ENCODE measurements at regions not wholly inside any gene's neighbourhood (a gene's known extent, or its start where the extent isn't known, plus 50 kb on each side); places are given as distances from the start of the nearest gene placed in this dataset.

DNA sequence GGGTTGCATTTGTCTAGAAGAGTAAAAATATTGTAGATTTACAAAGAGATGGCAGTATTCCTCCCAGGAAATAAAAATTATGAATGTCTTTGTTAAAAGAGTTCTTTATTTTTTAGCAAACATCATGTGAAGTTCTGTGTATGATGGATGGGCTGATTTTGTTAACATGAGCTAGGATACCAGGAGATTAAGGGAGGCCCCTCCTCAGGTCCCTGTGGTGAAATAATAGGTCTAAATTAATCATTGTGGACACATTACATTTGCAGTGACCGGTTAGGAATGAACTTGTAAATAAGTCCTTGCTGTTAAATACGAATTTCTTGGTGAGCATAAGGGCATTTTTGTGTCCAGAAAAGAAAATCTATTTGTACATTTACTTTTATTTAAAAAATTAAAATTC is 339.4 kb upstream of the PHF14 start:
- TF ChIP-seq MAX (IDR thresholded peaks at IDR 0.05) (no peak), TAF1 (IDR thresholded peaks at IDR 0.05; ENCODE audit: low read depth) (no peak), TEAD4 (IDR thresholded peaks at IDR 0.05) (no peak)

DNA sequence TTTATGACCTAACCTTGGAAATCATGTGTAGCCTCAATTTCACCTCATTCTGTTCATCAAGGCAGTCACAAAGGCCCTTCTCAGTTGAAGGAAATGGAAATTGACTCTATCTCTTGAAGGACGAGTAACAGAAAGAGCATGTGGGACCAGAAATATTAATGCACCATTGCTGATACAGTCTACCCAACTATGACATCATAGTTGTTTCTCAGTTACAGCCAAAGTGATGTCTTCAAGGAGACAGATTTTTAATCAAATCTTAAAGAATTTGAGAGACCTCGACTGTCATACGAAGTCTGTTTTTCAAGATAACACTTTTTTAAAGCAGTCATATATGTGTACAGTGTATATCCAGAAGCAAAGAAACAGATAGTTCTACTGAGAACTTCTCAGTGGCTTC is 335.7 kb upstream of the PHF14 start:
- TF ChIP-seq CEBPB (IDR thresholded peaks at IDR 0.05): no peak
- TF ChIP-seq, protein P1, sequence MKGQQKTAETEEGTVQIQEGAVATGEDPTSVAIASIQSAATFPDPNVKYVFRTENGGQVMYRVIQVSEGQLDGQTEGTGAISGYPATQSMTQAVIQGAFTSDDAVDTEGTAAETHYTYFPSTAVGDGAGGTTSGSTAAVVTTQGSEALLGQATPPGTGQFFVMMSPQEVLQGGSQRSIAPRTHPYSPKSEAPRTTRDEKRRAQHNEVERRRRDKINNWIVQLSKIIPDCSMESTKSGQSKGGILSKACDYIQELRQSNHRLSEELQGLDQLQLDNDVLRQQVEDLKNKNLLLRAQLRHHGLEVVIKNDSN (IDR thresholded peaks at IDR 0.05): no peak
- no peak for TF ChIP-seq EP300 (IDR thresholded peaks at IDR 0.05; ENCODE audit: borderline replicate concordance)
- TF ChIP-seq TCF12 (IDR thresholded peaks at IDR 0.05; ENCODE audit: low read depth): no peak
- no peak for TF ChIP-seq NFIC (IDR thresholded peaks at IDR 0.05)
- no peak for TF ChIP-seq ZBTB7A (IDR thresholded peaks at IDR 0.05; ENCODE audit: low read depth)
- no peak for TF ChIP-seq EGR1 (IDR thresholded peaks at IDR 0.05)
- no peak for TF ChIP-seq FOXM1 (IDR thresholded peaks at IDR 0.05; ENCODE audit: borderline replicate concordance, low read depth)
- TF ChIP-seq CREB1 (IDR thresholded peaks at IDR 0.05; ENCODE audit: low read depth): no peak

DNA sequence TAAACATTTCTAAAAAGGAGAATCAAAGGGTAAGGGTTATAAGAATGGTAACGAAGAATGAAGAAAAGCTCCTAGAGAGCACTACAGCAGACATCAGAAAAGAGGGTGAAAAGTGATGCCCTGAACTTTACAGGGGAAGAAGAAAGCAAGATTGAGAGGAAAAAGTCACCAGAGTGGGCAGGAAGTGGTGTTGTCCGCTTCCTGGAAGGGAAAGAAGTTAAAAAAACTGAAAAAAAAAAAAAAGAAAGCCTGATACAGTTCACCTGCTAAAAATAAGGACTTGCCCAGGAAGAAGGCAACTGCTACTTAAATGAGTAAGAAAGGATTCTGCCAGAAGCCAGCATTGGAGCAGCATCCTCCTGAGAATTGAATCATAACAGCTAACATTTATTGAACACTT is 330.1 kb upstream of the PHF14 start:
- no peak for TF ChIP-seq TCF12 (IDR thresholded peaks at IDR 0.05; ENCODE audit: low read depth)
- no peak for TF ChIP-seq ZBTB7A (IDR thresholded peaks at IDR 0.05; ENCODE audit: low read depth)
- no peak for TF ChIP-seq TEAD4 (IDR thresholded peaks at IDR 0.05)
- no peak for TF ChIP-seq EP300 (IDR thresholded peaks at IDR 0.05; ENCODE audit: borderline replicate concordance)
- TF ChIP-seq CREB1 (IDR thresholded peaks at IDR 0.05; ENCODE audit: low read depth): no peak
- TF ChIP-seq, protein P2, sequence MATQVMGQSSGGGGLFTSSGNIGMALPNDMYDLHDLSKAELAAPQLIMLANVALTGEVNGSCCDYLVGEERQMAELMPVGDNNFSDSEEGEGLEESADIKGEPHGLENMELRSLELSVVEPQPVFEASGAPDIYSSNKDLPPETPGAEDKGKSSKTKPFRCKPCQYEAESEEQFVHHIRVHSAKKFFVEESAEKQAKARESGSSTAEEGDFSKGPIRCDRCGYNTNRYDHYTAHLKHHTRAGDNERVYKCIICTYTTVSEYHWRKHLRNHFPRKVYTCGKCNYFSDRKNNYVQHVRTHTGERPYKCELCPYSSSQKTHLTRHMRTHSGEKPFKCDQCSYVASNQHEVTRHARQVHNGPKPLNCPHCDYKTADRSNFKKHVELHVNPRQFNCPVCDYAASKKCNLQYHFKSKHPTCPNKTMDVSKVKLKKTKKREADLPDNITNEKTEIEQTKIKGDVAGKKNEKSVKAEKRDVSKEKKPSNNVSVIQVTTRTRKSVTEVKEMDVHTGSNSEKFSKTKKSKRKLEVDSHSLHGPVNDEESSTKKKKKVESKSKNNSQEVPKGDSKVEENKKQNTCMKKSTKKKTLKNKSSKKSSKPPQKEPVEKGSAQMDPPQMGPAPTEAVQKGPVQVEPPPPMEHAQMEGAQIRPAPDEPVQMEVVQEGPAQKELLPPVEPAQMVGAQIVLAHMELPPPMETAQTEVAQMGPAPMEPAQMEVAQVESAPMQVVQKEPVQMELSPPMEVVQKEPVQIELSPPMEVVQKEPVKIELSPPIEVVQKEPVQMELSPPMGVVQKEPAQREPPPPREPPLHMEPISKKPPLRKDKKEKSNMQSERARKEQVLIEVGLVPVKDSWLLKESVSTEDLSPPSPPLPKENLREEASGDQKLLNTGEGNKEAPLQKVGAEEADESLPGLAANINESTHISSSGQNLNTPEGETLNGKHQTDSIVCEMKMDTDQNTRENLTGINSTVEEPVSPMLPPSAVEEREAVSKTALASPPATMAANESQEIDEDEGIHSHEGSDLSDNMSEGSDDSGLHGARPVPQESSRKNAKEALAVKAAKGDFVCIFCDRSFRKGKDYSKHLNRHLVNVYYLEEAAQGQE (IDR thresholded peaks at IDR 0.05; ENCODE audit: low read depth): no peak
- TF ChIP-seq EGR1 (IDR thresholded peaks at IDR 0.05): no peak
- TF ChIP-seq TAF1 (IDR thresholded peaks at IDR 0.05; ENCODE audit: low read depth): no peak
- no peak for TF ChIP-seq NFIC (IDR thresholded peaks at IDR 0.05)
- TF ChIP-seq, protein P1 (IDR thresholded peaks at IDR 0.05): no peak
- no peak for TF ChIP-seq FOXM1 (IDR thresholded peaks at IDR 0.05; ENCODE audit: borderline replicate concordance, low read depth)
- no peak for TF ChIP-seq YY1 (IDR thresholded peaks at IDR 0.05; ENCODE audit: low read depth)
- no peak for TF ChIP-seq RAD21 (IDR thresholded peaks at IDR 0.05; ENCODE audit: low read depth)
- no peak for TF ChIP-seq MAX (IDR thresholded peaks at IDR 0.05)
- no peak for TF ChIP-seq CEBPB (IDR thresholded peaks at IDR 0.05)

- TF ChIP-seq EP300 (IDR thresholded peaks at IDR 0.05; ENCODE audit: borderline replicate concordance) (no peak), NFIC (IDR thresholded peaks at IDR 0.05) (no peak), TEAD4 (IDR thresholded peaks at IDR 0.05) (no peak), TCF12 (IDR thresholded peaks at IDR 0.05; ENCODE audit: low read depth) (no peak), ZBTB7A (IDR thresholded peaks at IDR 0.05; ENCODE audit: low read depth) (no peak), MAX (IDR thresholded peaks at IDR 0.05) (no peak), CEBPB (IDR thresholded peaks at IDR 0.05) (no peak), RAD21 (IDR thresholded peaks at IDR 0.05; ENCODE audit: low read depth) (no peak), FOXM1 (IDR thresholded peaks at IDR 0.05; ENCODE audit: borderline replicate concordance, low read depth) (no peak), TAF1 (IDR thresholded peaks at IDR 0.05; ENCODE audit: low read depth) (no peak), CREB1 (IDR thresholded peaks at IDR 0.05; ENCODE audit: low read depth) (no peak), EGR1 (IDR thresholded peaks at IDR 0.05) (no peak)
- TF ChIP-seq, protein P2 (IDR thresholded peaks at IDR 0.05; ENCODE audit: low read depth): no peak
- TF ChIP-seq, protein P1 (IDR thresholded peaks at IDR 0.05): no peak
Measured at GRCh38 chr7:10644849-10645248, 328.8 kb upstream of the PHF14 start.

DNA sequence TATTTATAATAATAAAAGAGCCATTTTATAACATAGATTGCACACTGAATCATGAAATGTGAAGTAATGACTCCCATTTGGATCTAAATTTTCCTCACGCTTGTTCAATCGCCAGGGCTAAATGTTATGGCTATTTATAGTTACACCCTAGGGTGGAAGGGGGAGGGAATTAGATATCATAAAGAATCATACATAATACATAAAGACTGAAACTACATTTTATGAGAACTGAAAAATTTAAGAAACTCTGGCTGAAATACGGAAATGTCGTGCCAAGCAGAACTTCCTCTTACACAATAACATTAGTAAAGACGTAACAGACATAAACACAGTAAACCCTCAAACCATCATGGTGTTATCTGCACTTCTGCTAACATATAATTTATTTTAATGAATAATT is 327.5 kb upstream of the PHF14 start:
- TF ChIP-seq EP300 (IDR thresholded peaks at IDR 0.05; ENCODE audit: borderline replicate concordance) (no peak), RAD21 (IDR thresholded peaks at IDR 0.05; ENCODE audit: low read depth) (no peak), CEBPB (IDR thresholded peaks at IDR 0.05) (no peak), FOXM1 (IDR thresholded peaks at IDR 0.05; ENCODE audit: borderline replicate concordance, low read depth) (no peak), TCF12 (IDR thresholded peaks at IDR 0.05; ENCODE audit: low read depth) (no peak), TEAD4 (IDR thresholded peaks at IDR 0.05) (no peak), ZBTB7A (IDR thresholded peaks at IDR 0.05; ENCODE audit: low read depth) (no peak), MAX (IDR thresholded peaks at IDR 0.05) (no peak), CREB1 (IDR thresholded peaks at IDR 0.05; ENCODE audit: low read depth) (no peak), TAF1 (IDR thresholded peaks at IDR 0.05; ENCODE audit: low read depth) (no peak), NFIC (IDR thresholded peaks at IDR 0.05) (no peak), EGR1 (IDR thresholded peaks at IDR 0.05) (no peak), YY1 (IDR thresholded peaks at IDR 0.05; ENCODE audit: low read depth) (no peak)
- TF ChIP-seq, protein P1 (IDR thresholded peaks at IDR 0.05): no peak
- TF ChIP-seq, protein P2 (IDR thresholded peaks at IDR 0.05; ENCODE audit: low read depth): no peak

Data from Ishikawa (cell line).